ENCODE measurements at regions not wholly inside any gene's neighbourhood (a gene's known extent, or its start where the extent isn't known, plus 50 kb on each side); places are given as distances from the start of the nearest gene placed in this dataset.

DNA sequence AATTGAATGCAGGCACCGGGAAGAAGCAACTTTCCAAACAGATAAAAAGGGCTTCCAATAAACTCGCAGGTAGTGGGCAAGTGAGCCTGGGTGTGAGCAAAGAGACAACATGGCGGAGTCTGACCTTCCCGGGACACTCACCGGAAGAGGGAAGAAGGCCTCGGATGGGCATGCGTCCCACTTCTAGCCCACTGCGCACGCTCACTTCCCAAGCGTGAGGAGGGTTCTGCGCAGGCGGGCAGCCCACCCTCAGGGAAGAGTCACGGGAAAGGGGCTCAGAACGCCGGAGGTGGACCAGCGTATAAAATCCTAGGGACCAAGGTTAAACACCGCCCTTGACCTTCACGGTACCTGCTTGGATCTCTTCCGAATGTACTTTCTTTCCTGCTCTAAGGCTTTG is 95.5 kb upstream of the AFDN start:
- Histone ChIP-seq H3K27me3 (no peaks in the 10 kb centered on the region), H3K4me3 (replicated peaks in 1 of 3) (no peak overlapping the region), H3K36me3 (no peaks in the 10 kb centered on the region), H3K4me1 (peaks cover 8 to 17% of the 10 kb centered on the region in 2 donors), H3K27ac (no peak overlapping the region), H3K9me3 (no peaks in the 10 kb centered on the region)
- 93 to 94% methylated on average over 19 of the region's 19 CpGs for WGBS, 2 donors
- intact Hi-C loops (cut with DNase I) = no loop called here
- DNase-seq = no peak
- no peak for TF ChIP-seq POLR2A (IDR thresholded peaks at IDR 0.05)
- TF ChIP-seq, protein P1, sequence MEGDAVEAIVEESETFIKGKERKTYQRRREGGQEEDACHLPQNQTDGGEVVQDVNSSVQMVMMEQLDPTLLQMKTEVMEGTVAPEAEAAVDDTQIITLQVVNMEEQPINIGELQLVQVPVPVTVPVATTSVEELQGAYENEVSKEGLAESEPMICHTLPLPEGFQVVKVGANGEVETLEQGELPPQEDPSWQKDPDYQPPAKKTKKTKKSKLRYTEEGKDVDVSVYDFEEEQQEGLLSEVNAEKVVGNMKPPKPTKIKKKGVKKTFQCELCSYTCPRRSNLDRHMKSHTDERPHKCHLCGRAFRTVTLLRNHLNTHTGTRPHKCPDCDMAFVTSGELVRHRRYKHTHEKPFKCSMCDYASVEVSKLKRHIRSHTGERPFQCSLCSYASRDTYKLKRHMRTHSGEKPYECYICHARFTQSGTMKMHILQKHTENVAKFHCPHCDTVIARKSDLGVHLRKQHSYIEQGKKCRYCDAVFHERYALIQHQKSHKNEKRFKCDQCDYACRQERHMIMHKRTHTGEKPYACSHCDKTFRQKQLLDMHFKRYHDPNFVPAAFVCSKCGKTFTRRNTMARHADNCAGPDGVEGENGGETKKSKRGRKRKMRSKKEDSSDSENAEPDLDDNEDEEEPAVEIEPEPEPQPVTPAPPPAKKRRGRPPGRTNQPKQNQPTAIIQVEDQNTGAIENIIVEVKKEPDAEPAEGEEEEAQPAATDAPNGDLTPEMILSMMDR (IDR thresholded peaks at IDR 0.05) = no peak

GRCh38 chr6:167731731-167732422 is 94.8 kb upstream of the AFDN start:
- 92 to 93% methylated on average over 23 of the region's 23 CpGs for WGBS, 2 donors
- H3K27me3 ChIP-seq = no peaks in the 10 kb centered on the region
- no peak overlapping the region for H3K27ac ChIP-seq
- H3K4me1 ChIP-seq = peaks cover 8 to 17% of the 10 kb centered on the region in 2 donors
- no peak overlapping the region for H3K4me3 ChIP-seq (replicated peaks in 1 of 3)
- DNase-seq = no peak
- no peaks in the 10 kb centered on the region for H3K36me3 ChIP-seq
- H3K9me3 ChIP-seq = no peaks in the 10 kb centered on the region
- TF ChIP-seq POLR2A (IDR thresholded peaks at IDR 0.05) = no peak
- TF ChIP-seq, protein P1 (IDR thresholded peaks at IDR 0.05) = no peak
- intact Hi-C loops (cut with DNase I) = no loop called here

GRCh38 chr6:167733740-167734661 is 92.7 kb upstream of the AFDN start:
- Histone ChIP-seq H3K27me3 (no peaks in the 10 kb centered on the region), H3K27ac (peak overlapping the region; percentile 56 to 67 (median 59)), H3K36me3 (no peaks in the 10 kb centered on the region), H3K4me3 (replicated peaks in 1 of 3) (no peak overlapping the region), H3K9me3 (no peaks in the 10 kb centered on the region), H3K4me1 (peaks cover 8 to 17% of the 10 kb centered on the region in 2 donors)
- peak; percentile 58 to 60 for DNase-seq
- WGBS, 2 donors = 28 to 38% methylated on average over 13 to 16 of the region's 16 CpGs
- intact Hi-C loops (cut with DNase I) = no loop called here
- TF ChIP-seq, protein P1 (IDR thresholded peaks at IDR 0.05) = no peak
- TF ChIP-seq POLR2A (IDR thresholded peaks at IDR 0.05) = no peak

GRCh38 chr6:167734662-167735083 is 92.0 kb upstream of the AFDN start:
- Histone ChIP-seq H3K4me3 (replicated peaks in 1 of 3) (no peak overlapping the region), H3K27me3 (no peaks in the 10 kb centered on the region), H3K36me3 (no peaks in the 10 kb centered on the region), H3K27ac (peak overlapping the region; percentile 56 to 67 (median 59)), H3K9me3 (no peaks in the 10 kb centered on the region), H3K4me1 (peaks cover 8 to 17% of the 10 kb centered on the region in 2 donors)
- TF ChIP-seq, protein P1 (IDR thresholded peaks at IDR 0.05) = no peak
- TF ChIP-seq POLR2A (IDR thresholded peaks at IDR 0.05) = no peak
- 99 to 100% methylated on average over 5 to 6 of the region's 6 CpGs for WGBS, 2 donors
- no peak for DNase-seq
- intact Hi-C loops (cut with DNase I) = no loop called here

Data from thyroid gland (tissue), 4 donors.